Transverse colon (tissue), 4 donors: ENCODE measurements at regions not wholly inside any gene's neighbourhood (a gene's known extent, or its start where the extent isn't known, plus 50 kb on each side); places are given as distances from the start of the nearest gene placed in this dataset.

ENCODE experiments used
- DNase-seq: peaks from one replicate; pipeline ENCODE4 v3.0.0-alpha.2; 2019
- H3K27ac ChIP-seq, 4 donors: fragments of 200-600 bp; sonication (generic); 2 replicates each; pipeline ENCODE4 v1.5.1; 2016 to 2018; ENCODE audit warnings: inconsistent platforms in 4 of 4
- H3K27me3 ChIP-seq: fragments of 200-600 bp; sonication (generic); 2 replicates; pipeline ENCODE4 v1.5.1; 2017; ENCODE audit warnings: inconsistent platforms
- H3K36me3 ChIP-seq, 4 donors: fragments of 200-600 bp; sonication (generic); 2 replicates each; pipeline ENCODE4 v1.5.1; 2017 to 2019; ENCODE audit warnings: inconsistent platforms in 4 of 4
- H3K4me1 ChIP-seq, 4 donors: fragments of 200-600 bp; sonication (generic); 2 replicates each; pipeline ENCODE4 v1.5.1; 2017 to 2020; ENCODE audit warnings: inconsistent platforms in 4 of 4
- H3K4me3 ChIP-seq, 4 donors: fragments of 200-600 bp; sonication (generic); 1 replicate in 1 of 4; 2 replicates in 3 of 4; pipeline versions ENCODE4 v1.5.1 to v1.6.1; 2017 to 2019; ENCODE audit warnings: inconsistent platforms in 4 of 4
- H3K9me3 ChIP-seq, 2 donors: fragments of 200-600 bp; sonication (generic); 2 replicates each; pipeline ENCODE4 v1.5.1; 2017 to 2019; ENCODE audit warnings: inconsistent platforms in 2 of 2
- EP300 ChIP-seq: sonication (generic); formaldehyde crosslinking; IDR thresholded peaks from one replicate; pipeline ENCODE4 v1.6.1; 2017; ENCODE audit warnings: antibody characterized with exemption, low read depth
- POLR2A ChIP-seq: fragments of 450-650 bp; IDR thresholded peaks from one replicate; pipeline ENCODE4 v1.6.1; 2016; ENCODE audit warnings: antibody characterized with exemption, mild to moderate bottlenecking, moderate library complexity
- POLR2AphosphoS5 ChIP-seq, 3 donors: sonication (generic); formaldehyde crosslinking; IDR thresholded peaks; one replicate each; pipeline ENCODE4 v1.6.1; 2016; ENCODE audit warnings: antibody characterized with exemption in 3 of 3
- WGBS, 2 donors: methylation state at CpG; one replicate each; pipeline ENCODE4 v1.1.5; 2018; ENCODE audit warnings: low coverage in 1 of 2; 5-methylcytosine and 5-hydroxymethylcytosine counted together
- in situ Hi-C, 4 donors: fragments of 200-750 bp; cut with MboI; loops; one replicate each; pipeline versions ENCODE4 v1.15.0 to v1.15.1; 2017; ENCODE audit warnings: low sequenced_read_pairs in 3 of 4, low pct_ligation_motif_present in 1 of 4, low pct_unique_long_range_greater_than_20kb in 1 of 4
- intact Hi-C: fragments of 100-400 bp; cut with DNase I; formaldehyde crosslinking; loops from one replicate; pipeline ENCODE4 v1.15.1; 2023; ENCODE audit warnings: low total_unique reads
- TF ChIP-seq, protein P1 (sequence below), 5 experiments: fragments of 200-600 bp in 3 of 5; fragments of 450-650 bp in 2 of 5; sonication (generic) in 3 of 5; IDR thresholded peaks; 1 replicate in 2 of 5; 2 replicates in 3 of 5; pipeline ENCODE4 v1.5.1; 2016 to 2017; ENCODE audit warnings: antibody characterized with exemption in 5 of 5, inconsistent platforms in 3 of 5, mild to moderate bottlenecking in 2 of 5, moderate library complexity in 1 of 5

DNA sequence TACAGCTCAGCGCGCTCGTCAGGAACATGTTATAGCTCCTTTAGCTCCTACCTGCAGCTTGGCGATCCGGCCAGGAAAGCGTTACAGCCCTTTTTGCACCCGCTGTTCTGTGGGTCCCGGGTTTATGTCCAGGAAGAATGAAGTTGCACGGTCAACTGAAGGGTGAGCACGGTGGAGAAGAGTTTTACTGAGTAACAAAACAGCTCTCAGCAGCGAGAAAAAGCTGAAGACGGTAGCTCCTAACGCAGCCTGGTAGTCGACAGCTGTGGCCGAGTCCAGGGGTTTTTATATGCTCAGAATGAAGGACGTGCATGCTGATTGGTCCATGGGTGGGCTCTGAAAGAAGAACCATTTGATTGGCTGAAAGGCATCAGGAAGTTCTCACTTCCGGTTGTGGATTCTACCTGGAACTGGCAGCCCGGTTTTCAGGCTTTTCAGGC is 1830.1 kb upstream of the NUDT12 start:
- Histone ChIP-seq H3K4me3 (no peak overlapping the region), H3K36me3 (no peaks in the 10 kb centered on the region), H3K27ac (no peak overlapping the region), H3K27me3 (no peaks in the 10 kb centered on the region), H3K4me1 (no peaks in the 10 kb centered on the region), H3K9me3 (peaks cover 0 to 4% of the 10 kb centered on the region in 2 donors)
- 89 to 91% methylated on average over 10 to 18 of the region's 18 CpGs for WGBS, 2 donors
- intact Hi-C loops (no loop called here), in situ Hi-C loops (no loop called here)
- DNase-seq = no peak
- TF ChIP-seq POLR2AphosphoS5 (IDR thresholded peaks at IDR 0.05) (no peak), EP300 (no peak), POLR2A (no peak)
- TF ChIP-seq, protein P1, sequence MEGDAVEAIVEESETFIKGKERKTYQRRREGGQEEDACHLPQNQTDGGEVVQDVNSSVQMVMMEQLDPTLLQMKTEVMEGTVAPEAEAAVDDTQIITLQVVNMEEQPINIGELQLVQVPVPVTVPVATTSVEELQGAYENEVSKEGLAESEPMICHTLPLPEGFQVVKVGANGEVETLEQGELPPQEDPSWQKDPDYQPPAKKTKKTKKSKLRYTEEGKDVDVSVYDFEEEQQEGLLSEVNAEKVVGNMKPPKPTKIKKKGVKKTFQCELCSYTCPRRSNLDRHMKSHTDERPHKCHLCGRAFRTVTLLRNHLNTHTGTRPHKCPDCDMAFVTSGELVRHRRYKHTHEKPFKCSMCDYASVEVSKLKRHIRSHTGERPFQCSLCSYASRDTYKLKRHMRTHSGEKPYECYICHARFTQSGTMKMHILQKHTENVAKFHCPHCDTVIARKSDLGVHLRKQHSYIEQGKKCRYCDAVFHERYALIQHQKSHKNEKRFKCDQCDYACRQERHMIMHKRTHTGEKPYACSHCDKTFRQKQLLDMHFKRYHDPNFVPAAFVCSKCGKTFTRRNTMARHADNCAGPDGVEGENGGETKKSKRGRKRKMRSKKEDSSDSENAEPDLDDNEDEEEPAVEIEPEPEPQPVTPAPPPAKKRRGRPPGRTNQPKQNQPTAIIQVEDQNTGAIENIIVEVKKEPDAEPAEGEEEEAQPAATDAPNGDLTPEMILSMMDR (IDR thresholded peaks at IDR 0.05) = no peak

DNA sequence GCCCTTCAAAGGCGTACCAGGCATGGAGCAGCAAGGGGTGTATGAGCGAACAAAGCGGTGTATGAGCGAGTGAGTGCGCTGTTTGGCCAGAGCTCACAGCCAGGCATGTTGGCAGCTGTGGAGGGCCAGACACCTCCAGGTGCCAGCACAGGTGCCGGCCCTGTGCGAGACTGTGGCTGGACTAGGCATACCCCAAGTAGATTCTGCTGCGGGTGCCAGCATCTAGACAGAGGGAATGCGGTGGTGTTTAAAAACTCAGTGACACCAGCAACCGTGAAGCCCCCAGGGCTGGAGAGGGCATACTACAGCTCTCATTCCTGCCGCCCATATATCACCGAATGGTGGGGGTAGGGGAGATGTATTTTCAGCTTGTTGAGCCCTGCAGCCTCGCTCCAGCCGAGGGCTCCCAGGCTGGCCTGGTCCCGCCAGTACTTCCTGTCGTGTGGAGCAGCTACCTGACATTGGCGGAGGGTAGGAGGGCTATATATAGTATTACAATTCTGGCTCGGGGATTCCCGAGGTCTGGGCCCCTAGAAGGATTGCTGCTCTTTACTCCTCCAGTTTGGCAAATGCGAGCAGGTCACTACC is 1829.6 kb upstream of the NUDT12 start:
- H3K4me3 ChIP-seq = no peak overlapping the region
- intact Hi-C loops = no loop called here
- 93 to 98% methylated on average over 3 to 20 of the region's 20 CpGs for WGBS, 2 donors

DNA sequence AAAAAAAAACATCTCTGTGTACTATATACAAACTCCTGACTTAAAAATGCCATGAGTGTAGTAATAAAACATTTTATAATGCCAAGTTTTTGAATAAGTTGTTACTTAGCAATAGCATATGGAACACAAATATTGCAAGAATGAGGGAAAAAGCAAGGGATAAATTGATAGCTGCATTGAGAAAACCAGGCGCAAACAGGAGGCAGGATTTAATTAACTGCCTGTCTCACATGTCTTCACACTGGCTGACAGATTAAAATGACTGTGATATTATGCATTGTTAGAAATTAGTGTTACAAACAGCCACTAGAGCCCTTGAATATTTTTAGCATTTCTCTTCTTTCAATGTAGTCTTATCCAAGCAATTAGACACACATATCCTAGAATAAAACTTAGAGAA is 1817.5 kb upstream of the NUDT12 start:
- TF ChIP-seq, protein P1 (IDR thresholded peaks at IDR 0.05) = no peak
- WGBS, 2 donors = 85 to 86% methylated on average over 1 of the region's 1 CpG

More for the DNA sequence above, 1829.6 kb upstream of the NUDT12 start:
- Histone ChIP-seq H3K36me3 (no peaks in the 10 kb centered on the region), H3K4me1 (no peaks in the 10 kb centered on the region), H3K27me3 (no peaks in the 10 kb centered on the region), H3K27ac (no peak overlapping the region), H3K9me3 (peaks cover 0 to 4% of the 10 kb centered on the region in 2 donors)
- TF ChIP-seq POLR2AphosphoS5 (IDR thresholded peaks at IDR 0.05) = no peak
- TF ChIP-seq EP300 = no peak
- TF ChIP-seq, protein P1 (IDR thresholded peaks at IDR 0.05) = no peak
- TF ChIP-seq POLR2A = no peak
- in situ Hi-C loops = no loop called here
- DNase-seq = no peak

DNA sequence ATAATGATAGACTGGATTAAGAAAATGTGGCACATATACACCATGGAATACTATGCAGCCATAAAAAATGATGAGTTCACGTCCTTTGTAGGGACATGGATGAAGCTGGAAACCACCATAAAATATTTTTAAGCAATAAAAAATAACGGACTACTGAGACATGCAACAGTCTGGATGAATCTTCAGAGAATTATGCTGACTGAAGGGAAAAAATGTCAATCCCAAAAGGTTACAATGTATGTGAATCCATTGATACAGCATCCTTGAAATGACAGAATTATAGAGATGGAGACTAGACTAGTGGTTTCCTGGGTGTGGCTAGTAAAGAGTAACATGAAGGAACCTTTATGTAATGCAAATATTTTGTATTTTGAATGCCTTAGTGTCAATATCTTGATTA is 1808.6 kb upstream of the NUDT12 start:
- Histone ChIP-seq H3K36me3 (no peaks in the 10 kb centered on the region), H3K27me3 (no peaks in the 10 kb centered on the region), H3K4me1 (no peaks in the 10 kb centered on the region), H3K27ac (no peak overlapping the region), H3K4me3 (no peak overlapping the region), H3K9me3 (no peaks in the 10 kb centered on the region)
- 34 to 48% methylated on average over 2 of the region's 2 CpGs for whole genome bisulfite sequencing, 2 donors
- in situ Hi-C loops (no loop called here), intact Hi-C loops (no loop called here)
- TF ChIP-seq POLR2A = no peak
- TF ChIP-seq, protein P1 (IDR thresholded peaks at IDR 0.05) = no peak
- no peak for TF ChIP-seq POLR2AphosphoS5 (IDR thresholded peaks at IDR 0.05)
- no peak for TF ChIP-seq EP300
- no peak for DNase-seq

More for the DNA sequence above, 1817.5 kb upstream of the NUDT12 start:
- H3K36me3 ChIP-seq = no peaks in the 10 kb centered on the region
- H3K4me1 ChIP-seq = no peaks in the 10 kb centered on the region
- no peak overlapping the region for H3K4me3 ChIP-seq
- H3K27ac ChIP-seq = no peak overlapping the region
- in situ Hi-C loops (no loop called here), intact Hi-C loops (no loop called here)
- H3K27me3 ChIP-seq = no peaks in the 10 kb centered on the region
- no peaks in the 10 kb centered on the region for H3K9me3 ChIP-seq
- DNase-seq = no peak
